Epithelial cell of proximal tubule (primary cell): ENCODE measurements at regions not wholly inside any gene's neighbourhood (a gene's known extent, or its start where the extent isn't known, plus 50 kb on each side); places are given as distances from the start of the nearest gene placed in this dataset.

Experiments used
- DNase-seq: peaks from one replicate; pipeline ENCODE4 v3.0.0-alpha.2; 2011; ENCODE audit warnings: low read depth
- H3K4me3 ChIP-seq: 2 replicates; pipeline ENCODE4 v1.5.1; 2011; ENCODE audit warnings: low read depth, mild to moderate bottlenecking, low read length
- TF ChIP-seq, protein P1 (sequence below): conservative IDR thresholded peaks from 2 replicates; pipeline ENCODE4 v1.5.1; 2012; ENCODE audit warnings: low read depth, mild to moderate bottlenecking, low read length

- TF ChIP-seq, protein P1, sequence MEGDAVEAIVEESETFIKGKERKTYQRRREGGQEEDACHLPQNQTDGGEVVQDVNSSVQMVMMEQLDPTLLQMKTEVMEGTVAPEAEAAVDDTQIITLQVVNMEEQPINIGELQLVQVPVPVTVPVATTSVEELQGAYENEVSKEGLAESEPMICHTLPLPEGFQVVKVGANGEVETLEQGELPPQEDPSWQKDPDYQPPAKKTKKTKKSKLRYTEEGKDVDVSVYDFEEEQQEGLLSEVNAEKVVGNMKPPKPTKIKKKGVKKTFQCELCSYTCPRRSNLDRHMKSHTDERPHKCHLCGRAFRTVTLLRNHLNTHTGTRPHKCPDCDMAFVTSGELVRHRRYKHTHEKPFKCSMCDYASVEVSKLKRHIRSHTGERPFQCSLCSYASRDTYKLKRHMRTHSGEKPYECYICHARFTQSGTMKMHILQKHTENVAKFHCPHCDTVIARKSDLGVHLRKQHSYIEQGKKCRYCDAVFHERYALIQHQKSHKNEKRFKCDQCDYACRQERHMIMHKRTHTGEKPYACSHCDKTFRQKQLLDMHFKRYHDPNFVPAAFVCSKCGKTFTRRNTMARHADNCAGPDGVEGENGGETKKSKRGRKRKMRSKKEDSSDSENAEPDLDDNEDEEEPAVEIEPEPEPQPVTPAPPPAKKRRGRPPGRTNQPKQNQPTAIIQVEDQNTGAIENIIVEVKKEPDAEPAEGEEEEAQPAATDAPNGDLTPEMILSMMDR: no peak
- H3K4me3 ChIP-seq: no peak overlapping the region
- no peak for DNase-seq
These were observed 508.9 kb upstream of the MYT1L start for GRCh38 chr2:2839782-2840531.

DNA sequence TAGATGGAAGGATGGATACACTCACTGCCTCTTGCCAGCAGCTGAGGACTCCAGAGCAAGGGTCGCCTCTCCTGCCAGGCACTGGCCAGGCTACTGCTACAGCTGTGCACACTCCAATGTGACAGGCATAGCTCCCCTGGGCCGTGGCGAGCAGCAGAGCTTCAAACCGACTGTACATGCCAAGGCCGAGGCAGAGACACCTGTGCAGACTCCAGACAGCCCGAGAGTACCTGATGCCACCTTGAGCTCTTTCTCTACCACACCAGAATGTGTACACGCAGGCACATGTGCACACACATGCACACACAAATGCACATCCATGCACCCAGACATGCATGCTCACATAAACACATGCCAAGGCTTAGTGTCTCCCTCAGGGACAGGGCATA lies 508.3 kb upstream of the MYT1L start:
- DNase-seq: no peak
- TF ChIP-seq, protein P1: no peak
- no peak overlapping the region for H3K4me3 ChIP-seq

GRCh38 chr2:2838548-2838845 lies 507.4 kb upstream of the MYT1L start:
- TF ChIP-seq, protein P1: no peak
- no peak overlapping the region for H3K4me3 ChIP-seq
- no peak for DNase-seq

GRCh38 chr2:2837746-2838547 lies 506.9 kb upstream of the MYT1L start:
- no peak for DNase-seq
- H3K4me3 ChIP-seq: no peak overlapping the region
- TF ChIP-seq, protein P1: no peak

DNA sequence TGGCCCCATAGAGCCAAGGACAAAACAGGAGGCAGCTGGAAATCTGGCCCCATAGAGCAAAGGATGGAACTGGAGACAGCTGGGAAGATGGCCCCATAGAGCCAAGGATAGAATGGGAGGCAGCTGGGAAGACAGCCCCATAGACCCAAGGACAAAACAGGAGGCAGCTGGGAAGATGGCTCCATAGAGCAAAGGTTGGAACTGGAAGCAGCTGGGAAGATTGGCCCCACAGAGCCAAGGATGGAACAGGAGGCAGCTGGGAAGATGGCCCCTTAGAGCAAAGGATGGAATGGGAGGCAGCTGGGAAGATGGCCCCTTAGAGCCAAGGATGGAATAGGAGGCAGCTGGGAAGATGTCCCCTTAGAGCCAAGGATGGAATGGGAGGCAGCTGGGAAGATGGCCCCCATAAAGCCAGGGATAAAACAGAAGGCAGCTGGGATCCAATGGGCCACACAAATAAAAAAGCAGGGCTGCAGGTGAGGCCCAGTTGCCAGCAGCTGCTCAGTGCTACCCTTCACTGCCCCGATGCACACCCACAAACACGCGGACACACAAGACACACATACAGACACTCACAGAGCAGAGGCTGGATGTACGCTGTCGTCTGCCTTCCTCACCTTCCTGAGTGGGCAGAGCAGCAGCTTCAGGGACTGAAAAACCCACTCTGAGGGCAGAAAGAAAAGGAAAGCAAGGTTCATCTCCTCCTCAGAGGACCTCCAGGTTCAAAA lies 505.4 kb upstream of the MYT1L start:
- H3K4me3 ChIP-seq: no peak overlapping the region
- TF ChIP-seq, protein P1: no peak

GRCh38 chr2:2834516-2835254 lies 503.6 kb upstream of the MYT1L start:
- TF ChIP-seq, protein P1: no peak
- DNase-seq: no peak

More for the DNA sequence above, 505.4 kb upstream of the MYT1L start:
- DNase-seq: no peak

More at GRCh38 chr2:2834516-2835254, 503.6 kb upstream of the MYT1L start:
- no peak overlapping the region for H3K4me3 ChIP-seq
